GM23248 (cell line): ENCODE measurements at regions not wholly inside any gene's neighbourhood (a gene's known extent, or its start where the extent isn't known, plus 50 kb on each side); places are given as distances from the start of the nearest gene placed in this dataset.

ENCODE experiments used
- EZH2 ChIP-seq: fragments of 200-600 bp; sonication (generic); IDR thresholded peaks from 2 replicates; pipeline ENCODE4 v1.6.1; 2018; ENCODE audit warnings: antibody characterized with exemption, mild to moderate bottlenecking; ENCODE audit not compliant: insufficient read depth, poor library complexity, severe bottlenecking
- EZH2phosphoT487 ChIP-seq: fragments of 200-600 bp; sonication (generic); IDR thresholded peaks from 2 replicates; pipeline ENCODE4 v1.6.1; 2018; ENCODE audit warnings: antibody characterized with exemption, moderate library complexity, mild to moderate bottlenecking, low read depth; ENCODE audit not compliant: insufficient read depth

DNA sequence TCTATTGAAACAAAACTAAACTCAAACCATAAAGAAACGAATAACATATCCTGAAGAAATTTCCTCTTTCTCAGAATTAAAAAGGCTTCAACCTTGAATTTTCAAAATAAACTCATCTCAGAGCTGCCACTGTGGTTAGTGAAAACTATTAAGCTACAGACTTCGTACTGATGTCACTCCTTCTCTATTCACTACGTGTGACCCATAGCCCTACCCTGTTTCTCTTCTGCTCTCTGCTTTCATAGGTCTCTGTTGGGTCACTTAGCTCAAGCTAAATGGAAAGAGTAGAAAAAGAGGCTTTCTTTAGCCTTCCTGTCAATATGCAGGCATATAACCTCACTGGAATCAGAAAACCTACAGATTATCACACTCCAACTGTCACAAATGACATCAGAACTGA, 126.6 kb upstream of the MME start:
- TF ChIP-seq EZH2 (no peak), EZH2phosphoT487 (no peak)
